ENCODE measurements at regions not wholly inside any gene's neighbourhood (a gene's known extent, or its start where the extent isn't known, plus 50 kb on each side); places are given as distances from the start of the nearest gene placed in this dataset.

- H3K4me1 ChIP-seq, result no peaks in the 10 kb centered on the region
- no peak overlapping the region for H3K27ac ChIP-seq
- TF ChIP-seq, protein P1, sequence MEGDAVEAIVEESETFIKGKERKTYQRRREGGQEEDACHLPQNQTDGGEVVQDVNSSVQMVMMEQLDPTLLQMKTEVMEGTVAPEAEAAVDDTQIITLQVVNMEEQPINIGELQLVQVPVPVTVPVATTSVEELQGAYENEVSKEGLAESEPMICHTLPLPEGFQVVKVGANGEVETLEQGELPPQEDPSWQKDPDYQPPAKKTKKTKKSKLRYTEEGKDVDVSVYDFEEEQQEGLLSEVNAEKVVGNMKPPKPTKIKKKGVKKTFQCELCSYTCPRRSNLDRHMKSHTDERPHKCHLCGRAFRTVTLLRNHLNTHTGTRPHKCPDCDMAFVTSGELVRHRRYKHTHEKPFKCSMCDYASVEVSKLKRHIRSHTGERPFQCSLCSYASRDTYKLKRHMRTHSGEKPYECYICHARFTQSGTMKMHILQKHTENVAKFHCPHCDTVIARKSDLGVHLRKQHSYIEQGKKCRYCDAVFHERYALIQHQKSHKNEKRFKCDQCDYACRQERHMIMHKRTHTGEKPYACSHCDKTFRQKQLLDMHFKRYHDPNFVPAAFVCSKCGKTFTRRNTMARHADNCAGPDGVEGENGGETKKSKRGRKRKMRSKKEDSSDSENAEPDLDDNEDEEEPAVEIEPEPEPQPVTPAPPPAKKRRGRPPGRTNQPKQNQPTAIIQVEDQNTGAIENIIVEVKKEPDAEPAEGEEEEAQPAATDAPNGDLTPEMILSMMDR (IDR thresholded peaks at IDR 0.05), result no peak
- no peak for TF ChIP-seq POLR2A (IDR thresholded peaks at IDR 0.05)
- no peak for DNase-seq
- no peaks in the 10 kb centered on the region for H3K36me3 ChIP-seq
- no peak overlapping the region for H3K4me3 ChIP-seq
- H3K27me3 ChIP-seq, result no peaks in the 10 kb centered on the region
- no peaks in the 10 kb centered on the region for H3K9me3 ChIP-seq
Observed at GRCh38 chr3:26264708-26265107, 357.9 kb upstream of the LRRC3B start.

- DNase-seq, result no peak
- TF ChIP-seq, protein P1 (IDR thresholded peaks at IDR 0.05), result no peak
- TF ChIP-seq POLR2A (IDR thresholded peaks at IDR 0.05), result no peak
- H3K27me3 ChIP-seq, result no peaks in the 10 kb centered on the region
- H3K36me3 ChIP-seq, result no peaks in the 10 kb centered on the region
- H3K4me3 ChIP-seq, result no peak overlapping the region
- no peaks in the 10 kb centered on the region for H3K9me3 ChIP-seq
- H3K27ac ChIP-seq, result no peak overlapping the region
- no peaks in the 10 kb centered on the region for H3K4me1 ChIP-seq
Observed at GRCh38 chr3:26271848-26272247, 350.7 kb upstream of the LRRC3B start.

GRCh38 chr3:26273196-26273595, 349.4 kb upstream of the LRRC3B start:
- no peaks in the 10 kb centered on the region for H3K4me1 ChIP-seq
- no peaks in the 10 kb centered on the region for H3K36me3 ChIP-seq
- H3K27me3 ChIP-seq, result no peaks in the 10 kb centered on the region
- DNase-seq, result no peak
- H3K27ac ChIP-seq, result no peak overlapping the region
- no peak for TF ChIP-seq POLR2A (IDR thresholded peaks at IDR 0.05)
- TF ChIP-seq, protein P1 (IDR thresholded peaks at IDR 0.05), result no peak
- no peak overlapping the region for H3K4me3 ChIP-seq
- H3K9me3 ChIP-seq, result no peaks in the 10 kb centered on the region

- DNase-seq, result no peak
- no peaks in the 10 kb centered on the region for H3K36me3 ChIP-seq
- peaks cover 0 to 6% (median 2%) of the 10 kb centered on the region in 4 donors for H3K9me3 ChIP-seq
- no peaks in the 10 kb centered on the region for H3K27me3 ChIP-seq
- TF ChIP-seq, protein P1 (IDR thresholded peaks at IDR 0.05), result no peak
- no peak for TF ChIP-seq POLR2A (IDR thresholded peaks at IDR 0.05)
- no peak overlapping the region for H3K27ac ChIP-seq
- no peak overlapping the region for H3K4me3 ChIP-seq
- H3K4me1 ChIP-seq, result no peaks in the 10 kb centered on the region
Observed at GRCh38 chr3:26279091-26279490, 343.5 kb upstream of the LRRC3B start.

- Histone ChIP-seq H3K27ac (no peak overlapping the region), H3K9me3 (peaks cover 0 to 10% (median 2%) of the 10 kb centered on the region in 4 donors), H3K4me1 (no peaks in the 10 kb centered on the region), H3K4me3 (no peak overlapping the region), H3K36me3 (no peaks in the 10 kb centered on the region), H3K27me3 (no peaks in the 10 kb centered on the region)
- DNase-seq, result no peak
- TF ChIP-seq POLR2A (IDR thresholded peaks at IDR 0.05), result no peak
- TF ChIP-seq, protein P1 (IDR thresholded peaks at IDR 0.05), result no peak
Observed at GRCh38 chr3:26280517-26280916, 342.1 kb upstream of the LRRC3B start.
